Mucosa of descending colon (tissue), 3 donors: ENCODE measurements at regions not wholly inside any gene's neighbourhood (a gene's known extent, or its start where the extent isn't known, plus 50 kb on each side); places are given as distances from the start of the nearest gene placed in this dataset.

Experiments
- ATAC-seq: fragments of 200-7000 bp; cut with Tn5 transposase; one replicate; pipeline ENCODE4 v1.9.1; 2020; ENCODE audit warnings: mild to moderate bottlenecking, moderate library complexity
- DNase-seq, 3 donors: peaks; one replicate each; pipeline ENCODE4 v3.0.0-alpha.2; 2020
- H3K36me3 ChIP-seq: fragments of 200-600 bp; one replicate; pipeline ENCODE4 v1.8.0; 2021; ENCODE audit warnings: low read depth, mild to moderate bottlenecking
- H3K4me1 ChIP-seq: fragments of 200-600 bp; one replicate; pipeline ENCODE4 v1.8.0; 2021; ENCODE audit warnings: low read depth, mild to moderate bottlenecking
- H3K4me3 ChIP-seq: fragments of 200-600 bp; one replicate; pipeline ENCODE4 v1.8.0; 2021; ENCODE audit warnings: mild to moderate bottlenecking
- H3K9me3 ChIP-seq: fragments of 200-600 bp; one replicate; pipeline ENCODE4 v1.8.0; 2021; ENCODE audit warnings: mild to moderate bottlenecking
- intact Hi-C, 2 donors: fragments of 100-400 bp; cut with DNase I in 1 of 2; cut with micrococcal nuclease in 1 of 2; formaldehyde crosslinking; loops; one replicate each; pipeline versions ENCODE4 v1.11.0 to v1.11.1; 2022; cut with DNase I, micrococcal nuclease
- TF ChIP-seq, protein P1 (sequence below): fragments of 200-600 bp; IDR thresholded peaks from one replicate; pipeline ENCODE4 v1.8.0; 2022; ENCODE audit warnings: antibody characterized with exemption, mild to moderate bottlenecking
- donor health status: DM: no; HTN: no; CAD: no; lungs with moderate emphysema.
- donor health status: DM: no; HTN: no; CAD: no.
- donor health status: DM: no; HTN: yes; CAD: no.

DNA sequence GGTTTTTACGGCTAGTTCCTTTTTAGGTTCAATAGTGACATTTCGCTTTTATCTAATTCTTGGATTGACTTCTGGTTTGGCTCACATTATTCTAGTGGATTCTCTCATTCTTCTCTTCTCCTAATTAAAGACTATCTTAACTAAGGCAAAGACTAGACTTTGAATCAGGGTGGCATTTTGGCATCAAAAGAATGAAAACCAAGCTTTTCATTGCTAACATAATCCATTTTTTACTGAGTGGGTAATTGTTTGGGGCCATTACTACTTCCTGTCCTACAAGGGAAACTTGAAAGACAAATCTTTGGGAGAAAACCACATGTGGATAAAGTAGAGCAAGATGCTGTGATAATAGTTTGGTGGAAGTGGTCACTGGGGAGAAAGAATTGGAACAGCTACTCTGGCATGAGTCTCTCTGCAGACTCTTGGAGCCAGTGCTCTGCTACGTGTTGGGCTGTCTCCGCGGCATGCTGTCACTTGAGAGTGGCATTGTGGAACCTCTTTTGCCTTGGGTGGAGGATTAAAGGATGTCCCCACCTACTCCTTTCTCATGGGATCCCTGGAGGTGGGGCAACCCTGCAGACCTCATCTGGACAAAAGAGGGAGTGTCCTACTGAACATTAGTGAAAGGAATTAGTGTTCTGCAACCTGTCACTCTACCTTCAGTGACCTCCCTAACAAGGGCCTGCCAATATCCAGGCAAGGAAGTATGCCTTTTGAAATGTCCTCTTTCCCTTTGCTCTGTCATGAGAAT, 280.4 kb downstream of the PSAT1 start:
- Histone ChIP-seq H3K4me1 (no peaks in the 10 kb centered on the region), H3K36me3 (no peaks in the 10 kb centered on the region), H3K4me3 (no peak overlapping the region), H3K9me3 (no peaks in the 10 kb centered on the region)
- no peak for DNase-seq
- intact Hi-C loops, result no loop called here
- ATAC-seq, result no peak
- TF ChIP-seq, protein P1, sequence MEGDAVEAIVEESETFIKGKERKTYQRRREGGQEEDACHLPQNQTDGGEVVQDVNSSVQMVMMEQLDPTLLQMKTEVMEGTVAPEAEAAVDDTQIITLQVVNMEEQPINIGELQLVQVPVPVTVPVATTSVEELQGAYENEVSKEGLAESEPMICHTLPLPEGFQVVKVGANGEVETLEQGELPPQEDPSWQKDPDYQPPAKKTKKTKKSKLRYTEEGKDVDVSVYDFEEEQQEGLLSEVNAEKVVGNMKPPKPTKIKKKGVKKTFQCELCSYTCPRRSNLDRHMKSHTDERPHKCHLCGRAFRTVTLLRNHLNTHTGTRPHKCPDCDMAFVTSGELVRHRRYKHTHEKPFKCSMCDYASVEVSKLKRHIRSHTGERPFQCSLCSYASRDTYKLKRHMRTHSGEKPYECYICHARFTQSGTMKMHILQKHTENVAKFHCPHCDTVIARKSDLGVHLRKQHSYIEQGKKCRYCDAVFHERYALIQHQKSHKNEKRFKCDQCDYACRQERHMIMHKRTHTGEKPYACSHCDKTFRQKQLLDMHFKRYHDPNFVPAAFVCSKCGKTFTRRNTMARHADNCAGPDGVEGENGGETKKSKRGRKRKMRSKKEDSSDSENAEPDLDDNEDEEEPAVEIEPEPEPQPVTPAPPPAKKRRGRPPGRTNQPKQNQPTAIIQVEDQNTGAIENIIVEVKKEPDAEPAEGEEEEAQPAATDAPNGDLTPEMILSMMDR, result no peak

DNA sequence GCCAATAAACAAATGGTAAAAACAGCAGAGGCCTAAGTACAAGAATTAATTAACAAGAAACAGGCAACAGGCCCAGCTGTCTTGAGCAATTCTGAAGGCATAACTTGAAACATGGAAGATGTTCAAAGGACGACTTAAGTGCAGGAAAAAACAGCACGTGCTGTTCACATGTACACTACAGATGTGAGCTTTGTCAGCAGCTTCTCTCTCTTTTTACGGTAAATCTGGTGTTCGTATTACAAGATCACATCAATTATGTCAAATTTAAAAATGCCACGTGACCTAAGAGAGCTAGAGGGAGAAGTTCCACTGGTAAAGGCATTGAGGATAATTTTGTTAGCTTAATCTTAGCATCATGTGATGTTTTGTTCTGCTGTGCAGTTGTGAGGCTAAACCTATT, 281.1 kb downstream of the PSAT1 start:
- no peak overlapping the region for H3K4me3 ChIP-seq
- no peaks in the 10 kb centered on the region for H3K9me3 ChIP-seq
- ATAC-seq (no peak), DNase-seq (peak in 1 of 3 donors; percentile 7)
- no peaks in the 10 kb centered on the region for H3K36me3 ChIP-seq
- H3K4me1 ChIP-seq, result no peaks in the 10 kb centered on the region
- intact Hi-C loops, result no loop called here
- TF ChIP-seq, protein P1, result no peak

DNA sequence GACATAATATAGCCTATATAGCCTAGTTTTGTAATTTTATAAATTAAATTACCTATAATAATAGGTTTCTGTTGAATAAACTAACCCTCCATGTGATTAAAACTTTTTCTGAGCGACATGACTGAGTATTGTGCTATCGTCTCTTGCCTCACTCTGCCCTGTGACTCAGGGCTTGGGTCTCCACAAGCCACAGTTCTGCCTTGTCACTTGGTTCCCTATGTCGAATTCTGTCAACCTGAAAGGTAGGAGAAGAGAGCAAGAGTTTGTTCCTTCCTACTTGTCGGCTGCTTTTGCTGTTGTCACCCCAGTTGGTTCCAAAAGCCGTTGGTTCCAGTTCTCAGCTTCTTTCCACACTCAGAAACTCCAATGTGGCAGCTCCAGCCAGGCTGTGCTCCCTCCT, 285.9 kb downstream of the PSAT1 start:
- H3K9me3 ChIP-seq, result no peaks in the 10 kb centered on the region
- TF ChIP-seq, protein P1, result no peak
- no peak overlapping the region for H3K4me3 ChIP-seq
- ATAC-seq (no peak), DNase-seq (no peak)
- no peaks in the 10 kb centered on the region for H3K4me1 ChIP-seq
- no peaks in the 10 kb centered on the region for H3K36me3 ChIP-seq
- intact Hi-C loops, result no loop called here

DNA sequence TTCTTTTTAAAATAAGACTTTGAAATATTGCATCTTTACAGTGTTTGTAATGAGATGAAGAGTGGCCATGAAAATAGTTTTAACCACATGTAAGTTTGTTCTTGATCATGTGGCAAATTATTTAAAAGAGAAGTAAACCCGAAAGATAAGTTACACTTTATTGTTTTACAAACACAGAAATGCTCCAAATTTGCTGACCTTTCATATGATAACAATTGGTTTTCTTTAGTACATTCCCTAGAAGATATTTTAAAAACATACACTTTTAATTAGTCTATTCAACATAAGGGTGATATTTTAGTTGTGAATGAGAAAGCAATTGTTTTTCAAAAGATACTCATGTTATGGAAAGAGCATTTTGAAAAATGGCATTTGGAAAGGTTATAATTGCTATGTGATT, 287.7 kb downstream of the PSAT1 start:
- TF ChIP-seq, protein P1, result no peak
- no peak for DNase-seq
- Histone ChIP-seq H3K9me3 (no peaks in the 10 kb centered on the region), H3K4me3 (no peak overlapping the region), H3K4me1 (no peaks in the 10 kb centered on the region), H3K36me3 (no peaks in the 10 kb centered on the region)
- intact Hi-C loops, result no loop called here
- no peak for ATAC-seq

DNA sequence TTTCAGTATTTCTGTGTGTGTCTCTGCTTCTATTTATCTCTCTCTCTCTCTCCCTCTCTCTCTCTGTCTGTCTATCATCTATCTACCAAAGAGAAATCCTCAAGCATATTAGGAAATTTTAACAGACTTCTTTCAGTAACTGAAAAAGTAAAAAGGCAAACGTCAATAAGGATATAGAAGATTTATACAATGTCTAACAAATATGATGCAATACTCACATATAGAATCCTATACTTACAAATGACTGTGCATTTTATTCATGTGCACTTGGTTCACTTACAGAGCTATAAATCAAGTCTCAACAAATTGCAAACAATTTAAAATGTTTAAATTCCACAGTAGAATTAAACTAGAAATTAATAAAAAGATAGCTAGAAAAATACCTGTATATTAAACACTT, 289.0 kb downstream of the PSAT1 start:
- H3K9me3 ChIP-seq, result no peaks in the 10 kb centered on the region
- H3K4me1 ChIP-seq, result no peaks in the 10 kb centered on the region
- DNase-seq (no peak), ATAC-seq (no peak)
- H3K4me3 ChIP-seq, result no peak overlapping the region
- H3K36me3 ChIP-seq, result no peaks in the 10 kb centered on the region
- intact Hi-C loops, result no loop called here
- TF ChIP-seq, protein P1, result no peak

DNA sequence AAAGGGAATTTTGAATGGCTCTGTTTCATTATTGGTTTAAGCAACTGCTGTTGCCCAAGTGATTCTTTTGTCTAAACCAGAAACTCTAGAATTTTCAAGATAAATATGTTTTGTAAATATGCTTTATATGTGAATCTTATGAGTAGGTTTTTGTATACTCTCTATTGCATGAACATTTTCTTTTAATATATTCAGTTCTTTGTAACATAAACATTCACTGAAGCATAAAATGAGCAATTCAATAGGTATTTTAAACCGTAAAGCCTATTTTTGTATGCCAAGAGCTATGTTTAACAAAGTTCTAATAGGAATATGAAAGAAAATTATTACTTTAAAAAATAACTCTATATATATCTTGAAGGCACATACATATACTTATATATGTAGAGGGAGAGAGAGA, 293.1 kb downstream of the PSAT1 start:
- ATAC-seq (no peak), DNase-seq (no peak)
- no peaks in the 10 kb centered on the region for H3K9me3 ChIP-seq
- TF ChIP-seq, protein P1, result no peak
- H3K4me3 ChIP-seq, result no peak overlapping the region
- no peaks in the 10 kb centered on the region for H3K4me1 ChIP-seq
- intact Hi-C loops, result no loop called here
- no peaks in the 10 kb centered on the region for H3K36me3 ChIP-seq
